WTC11 (cell line): ENCODE measurements at regions not wholly inside any gene's neighbourhood (a gene's known extent, or its start where the extent isn't known, plus 50 kb on each side); places are given as distances from the start of the nearest gene placed in this dataset.

ENCODE experiments used
- ATF3 ChIP-seq: sonication (generic); formaldehyde crosslinking; conservative IDR thresholded peaks from 2 replicates; pipeline ENCODE4 v1.8.1; 2022; ENCODE audit warnings: mild to moderate bottlenecking, missing genetic modification reagents
- ATF6 ChIP-seq: sonication (generic); formaldehyde crosslinking; IDR thresholded peaks from 2 replicates; pipeline ENCODE4 v1.8.1; 2023; ENCODE audit warnings: mild to moderate bottlenecking, missing genetic modification reagents
- CREB1 ChIP-seq: sonication (generic); formaldehyde crosslinking; IDR thresholded peaks from 2 replicates; pipeline ENCODE4 v1.8.0; 2023; ENCODE audit warnings: mild to moderate bottlenecking, missing genetic modification reagents
- CTCF ChIP-seq: fragments of 200-600 bp; IDR thresholded peaks from 2 replicates; pipeline ENCODE4 v1.8.0; 2022; ENCODE audit warnings: antibody characterized with exemption
- ESRRA ChIP-seq: sonication (generic); formaldehyde crosslinking; IDR thresholded peaks from 2 replicates; pipeline ENCODE4 v1.8.1; 2022; ENCODE audit warnings: mild to moderate bottlenecking, missing genetic modification reagents, borderline replicate concordance
- FOXP1 ChIP-seq: sonication (generic); formaldehyde crosslinking; IDR thresholded peaks from 2 replicates; pipeline ENCODE4 v1.8.0; 2022; ENCODE audit warnings: missing genetic modification reagents, mild to moderate bottlenecking, moderate library complexity, borderline replicate concordance
- MAX ChIP-seq: sonication (generic); formaldehyde crosslinking; IDR thresholded peaks from 2 replicates; pipeline ENCODE4 v1.8.0; 2022; ENCODE audit warnings: mild to moderate bottlenecking, missing genetic modification reagents
- SP1 ChIP-seq: sonication (generic); formaldehyde crosslinking; conservative IDR thresholded peaks from 2 replicates; pipeline ENCODE4 v1.8.1; 2022; ENCODE audit warnings: missing genetic modification reagents
- TCF7 ChIP-seq: sonication (generic); formaldehyde crosslinking; IDR thresholded peaks from 2 replicates; pipeline ENCODE4 v1.8.0; 2022; ENCODE audit warnings: mild to moderate bottlenecking, low read depth, missing genetic modification reagents, moderate library complexity
- USF2 ChIP-seq: sonication (generic); formaldehyde crosslinking; IDR thresholded peaks from 2 replicates; pipeline ENCODE4 v1.8.1; 2023; ENCODE audit warnings: mild to moderate bottlenecking, missing genetic modification reagents, moderate library complexity
- ZNF512 ChIP-seq: sonication (generic); formaldehyde crosslinking; IDR thresholded peaks from 2 replicates; pipeline ENCODE4 v1.8.1; 2022; ENCODE audit warnings: missing genetic modification reagents, borderline replicate concordance

GRCh38 chr16:13780406-13781168 lies 139.4 kb upstream of the ERCC4 start:
- TF ChIP-seq SP1 (CRISPR knock-in tag) (no peak), MAX (CRISPR knock-in tag) (no peak), ZNF512 (CRISPR knock-in tag) (no peak), CTCF (no peak), TCF7 (CRISPR knock-in tag) (no peak), CREB1 (no peak), ESRRA (CRISPR knock-in tag) (no peak), ATF3 (CRISPR knock-in tag) (no peak), ATF6 (no peak), USF2 (CRISPR knock-in tag) (no peak), FOXP1 (CRISPR knock-in tag) (no peak)
